Thyroid gland (tissue), 4 donors: ENCODE measurements at regions not wholly inside any gene's neighbourhood (a gene's known extent, or its start where the extent isn't known, plus 50 kb on each side); places are given as distances from the start of the nearest gene placed in this dataset.

ENCODE experiments used
- DNase-seq, 2 donors: peaks; one replicate each; pipeline ENCODE4 v3.0.0-alpha.2; 2019
- H3K27ac ChIP-seq, 3 donors: fragments of 200-600 bp; sonication (generic); 1 replicate in 2 of 3; 2 replicates in 1 of 3; pipeline ENCODE4 v1.5.1; 2016 to 2019; ENCODE audit warnings: mild to moderate bottlenecking in 1 of 3, moderate library complexity in 1 of 3
- H3K27me3 ChIP-seq: fragments of 200-600 bp; sonication (generic); one replicate; pipeline ENCODE4 v1.5.1; 2019
- H3K36me3 ChIP-seq, 2 donors: fragments of 200-600 bp; sonication (generic); one replicate each; pipeline ENCODE4 v1.5.1; 2016 to 2019
- H3K4me1 ChIP-seq, 2 donors: fragments of 200-600 bp; sonication (generic); one replicate each; pipeline ENCODE4 v1.5.1; 2017 to 2019
- H3K4me3 ChIP-seq, 3 donors: fragments of 200-600 bp; sonication (generic); replicated peaks in 1 of 3; 1 replicate in 2 of 3; 2 replicates in 1 of 3; pipeline ENCODE4 v1.5.1; 2016; ENCODE audit warnings: mild to moderate bottlenecking in 1 of 3
- H3K9me3 ChIP-seq: fragments of 200-600 bp; sonication (generic); one replicate; pipeline ENCODE4 v1.5.1; 2017
- POLR2A ChIP-seq, 2 donors: fragments of 450-650 bp; IDR thresholded peaks; one replicate each; pipeline ENCODE4 v1.6.1; 2017; ENCODE audit warnings: antibody characterized with exemption in 2 of 2, mild to moderate bottlenecking in 2 of 2, moderate library complexity in 1 of 2
- WGBS, 2 donors: methylation state at CpG; one replicate each; pipeline ENCODE4 v1.1.5; 2017; 5-methylcytosine and 5-hydroxymethylcytosine counted together
- intact Hi-C: fragments of 100-400 bp; cut with DNase I; formaldehyde crosslinking; loops from one replicate; pipeline ENCODE4 v1.15.1; 2023
- TF ChIP-seq, protein P1 (sequence below), 6 experiments: fragments of 200-600 bp in 3 of 6; fragments of 450-650 bp in 3 of 6; sonication (generic) in 3 of 6; IDR thresholded peaks; one replicate each; pipeline ENCODE4 v1.5.1; 2016 to 2019; ENCODE audit warnings: antibody characterized with exemption in 6 of 6, mild to moderate bottlenecking in 2 of 6, inconsistent platforms in 1 of 6, moderate library complexity in 1 of 6

DNA sequence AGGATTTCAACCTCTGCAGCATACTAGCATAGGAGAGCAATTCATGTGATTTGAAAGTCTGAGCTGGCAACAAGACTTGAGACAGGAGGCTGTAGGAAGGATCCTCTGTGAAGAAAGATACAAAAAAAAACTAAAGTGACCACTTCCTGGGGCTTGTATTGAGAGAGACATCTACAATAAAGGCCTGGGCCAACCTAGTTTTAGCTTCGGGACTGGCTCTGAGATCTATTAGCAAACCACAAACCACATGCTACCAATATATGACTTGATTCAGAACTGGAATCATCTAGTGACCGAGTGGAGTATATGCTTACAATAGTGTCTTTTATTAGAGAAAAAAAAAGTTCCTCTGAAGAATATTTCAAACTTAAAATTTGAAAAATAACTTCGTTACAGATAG, 1448.9 kb upstream of the CDH6 start:
- Histone ChIP-seq H3K27ac (no peak overlapping the region), H3K9me3 (no peaks in the 10 kb centered on the region), H3K4me3 (no peak overlapping the region), H3K27me3 (no peaks in the 10 kb centered on the region), H3K36me3 (no peaks in the 10 kb centered on the region), H3K4me1 (no peaks in the 10 kb centered on the region)
- intact Hi-C loops, result no loop called here
- TF ChIP-seq POLR2A (IDR thresholded peaks at IDR 0.05), result no peak
- TF ChIP-seq, protein P1, sequence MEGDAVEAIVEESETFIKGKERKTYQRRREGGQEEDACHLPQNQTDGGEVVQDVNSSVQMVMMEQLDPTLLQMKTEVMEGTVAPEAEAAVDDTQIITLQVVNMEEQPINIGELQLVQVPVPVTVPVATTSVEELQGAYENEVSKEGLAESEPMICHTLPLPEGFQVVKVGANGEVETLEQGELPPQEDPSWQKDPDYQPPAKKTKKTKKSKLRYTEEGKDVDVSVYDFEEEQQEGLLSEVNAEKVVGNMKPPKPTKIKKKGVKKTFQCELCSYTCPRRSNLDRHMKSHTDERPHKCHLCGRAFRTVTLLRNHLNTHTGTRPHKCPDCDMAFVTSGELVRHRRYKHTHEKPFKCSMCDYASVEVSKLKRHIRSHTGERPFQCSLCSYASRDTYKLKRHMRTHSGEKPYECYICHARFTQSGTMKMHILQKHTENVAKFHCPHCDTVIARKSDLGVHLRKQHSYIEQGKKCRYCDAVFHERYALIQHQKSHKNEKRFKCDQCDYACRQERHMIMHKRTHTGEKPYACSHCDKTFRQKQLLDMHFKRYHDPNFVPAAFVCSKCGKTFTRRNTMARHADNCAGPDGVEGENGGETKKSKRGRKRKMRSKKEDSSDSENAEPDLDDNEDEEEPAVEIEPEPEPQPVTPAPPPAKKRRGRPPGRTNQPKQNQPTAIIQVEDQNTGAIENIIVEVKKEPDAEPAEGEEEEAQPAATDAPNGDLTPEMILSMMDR (IDR thresholded peaks at IDR 0.05), result no peak
- DNase-seq, result no peak
- WGBS, 2 donors, result 78 to 81% methylated on average over 3 of the region's 3 CpGs

DNA sequence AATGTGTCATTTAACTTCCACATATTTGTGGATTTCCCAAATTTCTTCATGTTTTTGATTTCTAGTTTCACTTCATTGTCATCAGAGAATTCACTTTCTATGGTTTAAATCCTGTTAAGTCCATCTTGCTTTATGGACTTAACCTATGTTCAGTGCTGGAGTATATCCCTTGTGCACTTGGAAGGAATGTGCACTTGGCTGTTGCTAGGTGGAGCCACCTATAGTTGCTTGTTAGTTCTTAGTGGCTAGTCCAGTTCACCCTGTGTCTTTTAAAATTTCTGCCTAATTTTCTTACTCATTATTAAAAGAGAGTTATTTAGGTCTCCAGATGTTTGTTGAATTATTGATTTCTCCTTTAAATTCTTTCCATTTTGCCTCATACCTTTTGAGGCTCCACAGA, 1472.5 kb upstream of the CDH6 start:
- no peak overlapping the region for H3K4me3 ChIP-seq
- TF ChIP-seq POLR2A (IDR thresholded peaks at IDR 0.05), result no peak
- TF ChIP-seq, protein P1 (IDR thresholded peaks at IDR 0.05), result no peak
- no peaks in the 10 kb centered on the region for H3K4me1 ChIP-seq
- no peaks in the 10 kb centered on the region for H3K9me3 ChIP-seq
- intact Hi-C loops, result no loop called here
- no peaks in the 10 kb centered on the region for H3K36me3 ChIP-seq
- DNase-seq, result no peak
- no peak overlapping the region for H3K27ac ChIP-seq
- H3K27me3 ChIP-seq, result no peaks in the 10 kb centered on the region

GRCh38 chr5:29719171-29719570, 1474.3 kb upstream of the CDH6 start:
- Histone ChIP-seq H3K27me3 (no peaks in the 10 kb centered on the region), H3K27ac (no peak overlapping the region), H3K36me3 (no peaks in the 10 kb centered on the region), H3K4me3 (no peak overlapping the region), H3K9me3 (no peaks in the 10 kb centered on the region), H3K4me1 (no peaks in the 10 kb centered on the region)
- intact Hi-C loops, result no loop called here
- no peak for TF ChIP-seq POLR2A (IDR thresholded peaks at IDR 0.05)
- TF ChIP-seq, protein P1 (IDR thresholded peaks at IDR 0.05), result no peak
- 78 to 84% methylated on average over 3 of the region's 3 CpGs for WGBS, 2 donors
- DNase-seq, result no peak

- Histone ChIP-seq H3K36me3 (no peaks in the 10 kb centered on the region), H3K27me3 (no peaks in the 10 kb centered on the region), H3K4me1 (no peaks in the 10 kb centered on the region), H3K9me3 (no peaks in the 10 kb centered on the region), H3K27ac (no peak overlapping the region), H3K4me3 (no peak overlapping the region)
- DNase-seq, result no peak
- intact Hi-C loops, result no loop called here
- no peak for TF ChIP-seq POLR2A (IDR thresholded peaks at IDR 0.05)
- TF ChIP-seq, protein P1 (IDR thresholded peaks at IDR 0.05), result no peak
These were observed 1478.3 kb upstream of the CDH6 start for GRCh38 chr5:29715167-29715566.

DNA sequence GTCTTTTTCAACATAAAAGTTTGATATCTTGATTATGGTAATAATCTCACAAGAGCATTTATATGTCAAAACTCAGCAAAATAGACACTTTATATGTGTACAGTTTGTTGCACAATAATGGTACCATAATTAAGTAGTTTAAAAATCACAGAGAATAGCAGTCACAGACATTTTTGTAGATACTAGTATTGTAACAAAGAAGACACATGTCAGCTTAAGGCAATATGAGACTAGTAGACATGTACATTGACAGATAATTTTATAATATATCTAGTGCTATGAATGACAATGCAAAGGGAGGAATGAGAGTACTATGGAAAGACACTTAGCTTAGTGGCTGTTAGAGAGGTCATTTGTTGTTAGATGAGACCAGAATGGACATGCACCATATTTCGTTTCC, 1490.6 kb upstream of the CDH6 start:
- Histone ChIP-seq H3K4me3 (no peak overlapping the region), H3K27ac (no peak overlapping the region), H3K9me3 (no peaks in the 10 kb centered on the region), H3K4me1 (no peaks in the 10 kb centered on the region), H3K27me3 (no peaks in the 10 kb centered on the region), H3K36me3 (no peaks in the 10 kb centered on the region)
- WGBS, 2 donors, result 75 to 82% methylated on average over 1 of the region's 1 CpG
- TF ChIP-seq POLR2A (IDR thresholded peaks at IDR 0.05), result no peak
- TF ChIP-seq, protein P1 (IDR thresholded peaks at IDR 0.05), result no peak
- intact Hi-C loops, result no loop called here
- DNase-seq, result no peak
